Kasumi-1 (cell line): ENCODE measurements at regions not wholly inside any gene's neighbourhood (a gene's known extent, or its start where the extent isn't known, plus 50 kb on each side); places are given as distances from the start of the nearest gene placed in this dataset.
"Not testable (repeated sequence)": the region's sequence is repeated elsewhere in the genome, so short reads cannot be mapped to it uniquely, and the experiment has no call there.

Source experiments
- DNase-seq, 2 experiments: peaks; one replicate each; lab custom pipeline; 2025; lab: John Stamatoyannopoulos, UW

DNA sequence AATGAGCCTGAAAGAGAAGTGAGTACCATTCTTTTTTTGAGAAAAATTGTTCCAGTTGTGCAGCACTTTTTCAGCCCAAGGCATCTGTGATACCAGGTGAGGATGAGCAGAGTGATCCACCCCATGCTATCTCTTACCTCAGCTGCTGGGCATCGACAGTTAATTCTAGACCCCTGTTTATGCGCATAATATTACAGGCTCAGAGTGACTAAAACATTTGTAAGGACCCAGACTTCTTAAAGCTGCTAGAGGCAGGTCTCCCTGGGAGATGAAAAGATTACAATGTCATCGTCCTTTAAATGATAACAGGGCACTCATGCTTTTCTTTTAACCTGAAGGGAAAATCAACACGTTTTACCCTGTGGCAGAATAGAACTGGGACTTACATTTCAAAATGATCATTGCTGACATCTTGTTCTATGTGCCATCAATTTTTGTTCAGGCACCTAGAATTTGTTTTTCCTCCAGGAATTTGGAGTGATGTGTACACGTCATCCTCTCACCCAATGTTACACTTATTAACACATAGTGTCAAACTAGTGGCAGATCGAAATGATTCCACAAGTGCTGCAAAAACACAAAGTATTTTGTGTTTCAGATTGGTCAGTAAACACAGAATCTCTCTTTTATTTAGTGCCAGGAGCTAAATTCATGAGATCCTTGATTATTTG, 684.6 kb downstream of the UTRN start:
- DNase-seq = no peak

DNA sequence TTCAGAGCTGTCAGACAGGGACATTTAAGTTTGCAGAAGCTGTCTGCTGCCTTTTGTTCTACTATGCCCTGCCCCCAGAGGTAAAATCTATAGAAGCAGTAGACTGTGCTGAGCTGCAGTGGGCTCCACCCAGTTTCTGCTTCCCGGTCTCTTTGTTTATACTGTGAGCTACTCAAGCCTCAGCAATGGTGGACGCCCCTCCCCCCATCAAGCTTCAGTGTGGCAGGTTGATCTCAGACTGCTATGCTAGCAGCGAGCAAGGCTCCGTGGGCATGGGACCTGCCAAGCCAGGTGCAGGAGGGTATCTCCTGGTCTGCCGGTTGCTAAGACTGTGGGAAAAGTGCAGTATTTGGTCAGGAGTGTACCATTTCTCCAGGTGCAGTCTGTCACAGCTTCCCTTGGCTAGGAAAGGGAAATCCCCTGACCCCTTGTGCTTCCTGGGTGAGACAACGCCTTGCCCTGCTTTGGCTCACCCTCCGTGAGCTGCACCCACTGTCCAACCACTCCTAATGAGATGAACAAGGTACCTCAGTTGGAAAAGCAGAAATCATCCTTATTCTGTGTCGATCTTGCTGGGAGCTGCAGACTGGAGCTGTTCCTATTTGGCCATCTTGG, 692.2 kb downstream of the UTRN start:
- DNase-seq = not testable (repeated sequence)

DNA sequence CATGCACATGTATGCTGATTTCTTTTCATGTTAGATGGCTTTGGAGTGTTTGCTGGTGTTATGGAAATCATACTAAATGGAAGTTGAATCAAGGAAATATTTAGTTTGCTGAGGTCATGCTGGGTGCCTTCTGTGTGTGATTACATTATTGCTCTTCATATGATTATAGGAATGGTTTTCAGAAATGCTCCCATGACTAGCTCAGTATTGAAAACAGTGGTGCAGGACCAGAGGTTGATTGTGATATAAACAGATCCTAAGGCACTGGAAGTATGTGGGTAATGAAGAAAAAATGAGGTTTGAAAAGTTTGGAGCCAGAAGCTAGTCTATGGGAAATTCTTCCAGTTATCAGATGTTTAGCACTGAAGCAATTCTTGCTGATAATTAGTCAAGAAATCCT, 693.1 kb downstream of the UTRN start:
- DNase-seq = no peak

DNA sequence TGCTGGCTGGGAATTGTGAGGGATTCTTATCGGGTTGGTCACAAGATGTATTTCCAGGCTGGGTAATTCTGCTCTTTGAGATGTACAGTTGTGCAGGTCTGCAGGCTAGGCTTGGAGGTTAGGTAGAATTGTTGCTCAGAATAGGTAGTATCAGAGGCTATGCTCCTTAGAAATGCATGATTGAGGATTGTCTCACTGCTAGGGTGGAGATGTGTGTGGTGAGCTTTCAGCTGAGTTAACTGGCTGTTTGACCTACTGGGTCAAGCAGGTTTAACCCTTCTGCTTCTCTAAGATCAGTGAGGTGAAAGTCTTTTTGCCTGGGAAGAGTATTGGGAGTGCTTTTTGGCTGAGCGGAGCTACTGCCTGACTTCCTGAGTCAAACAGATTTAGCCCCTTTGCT, 701.1 kb downstream of the UTRN start:
- no peak for DNase-seq

DNA sequence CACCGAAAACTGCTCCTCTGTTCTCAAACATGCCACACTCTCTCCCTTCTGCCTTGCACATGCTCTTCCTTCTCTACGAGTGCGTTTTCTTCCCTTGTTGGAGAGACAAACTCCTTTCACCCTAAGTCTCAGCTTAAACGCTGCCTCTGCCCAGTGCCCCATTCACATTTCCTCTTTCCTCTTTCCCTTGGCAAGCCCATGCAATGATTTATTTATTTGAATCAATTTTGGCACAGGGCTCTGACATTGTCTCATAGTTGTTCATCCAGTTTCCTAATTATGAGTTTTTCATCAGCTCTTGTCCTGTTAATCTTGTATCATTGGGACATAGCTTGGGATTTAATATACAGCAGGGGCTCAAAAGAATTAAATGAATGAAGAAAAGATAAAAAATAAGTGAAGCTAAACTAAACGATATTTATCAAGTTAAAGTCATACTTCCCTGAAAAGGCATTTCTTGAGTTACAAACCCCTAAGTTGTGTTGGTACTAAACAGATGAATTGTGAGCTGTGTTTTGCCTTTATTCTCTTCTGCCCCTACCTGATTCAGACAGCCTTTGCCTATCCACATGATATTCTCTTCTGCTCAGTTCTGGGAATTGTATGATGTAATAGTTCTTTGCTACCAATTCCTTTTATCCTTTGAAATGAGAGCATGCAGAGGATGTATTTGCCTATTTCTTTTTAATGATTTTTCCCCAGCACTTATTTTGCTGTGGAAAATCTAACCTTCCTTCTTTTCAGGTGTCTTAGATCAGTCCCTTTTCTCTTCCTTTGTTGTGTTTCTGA, 704.4 kb downstream of the UTRN start:
- no peak for DNase-seq

DNA sequence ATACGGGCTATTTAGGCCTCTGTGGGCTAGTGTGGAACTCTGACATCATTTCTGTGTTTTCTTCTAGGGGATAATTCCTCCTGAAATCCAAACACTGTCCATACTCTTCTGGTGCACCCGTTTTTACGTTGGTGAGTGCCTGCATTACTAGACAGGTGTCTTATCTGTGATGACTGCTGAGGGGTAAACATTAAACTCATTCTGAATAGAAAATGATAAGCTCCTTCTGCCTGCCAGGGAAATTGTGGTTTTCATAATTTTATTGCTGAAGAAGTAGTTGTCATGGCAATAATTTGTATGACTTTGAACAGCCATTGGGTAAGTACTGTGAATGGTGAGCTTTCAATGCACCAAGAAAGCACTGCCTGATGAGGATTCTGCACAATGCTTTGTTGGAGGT, 705.6 kb downstream of the UTRN start:
- DNase-seq = no peak

DNA sequence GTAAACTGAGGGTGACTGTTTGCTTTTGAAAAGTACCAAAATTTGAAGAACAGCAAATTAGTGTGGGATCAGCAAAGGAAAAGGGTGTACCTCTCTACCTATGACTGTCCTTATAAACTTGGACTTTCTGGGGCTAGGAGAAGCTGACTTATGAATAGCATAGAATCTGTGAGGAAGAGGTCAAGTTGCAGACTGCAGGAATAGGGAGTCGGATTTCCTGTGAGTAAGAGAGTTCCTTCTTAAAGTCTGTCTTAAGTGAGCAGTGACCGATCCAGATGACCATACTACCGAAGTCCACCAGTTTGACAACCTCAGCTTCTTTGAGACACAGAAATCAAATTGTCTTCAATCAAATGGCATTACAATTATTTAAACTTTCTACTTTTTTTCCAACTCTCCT, 708.7 kb downstream of the UTRN start:
- DNase-seq = no peak

DNA sequence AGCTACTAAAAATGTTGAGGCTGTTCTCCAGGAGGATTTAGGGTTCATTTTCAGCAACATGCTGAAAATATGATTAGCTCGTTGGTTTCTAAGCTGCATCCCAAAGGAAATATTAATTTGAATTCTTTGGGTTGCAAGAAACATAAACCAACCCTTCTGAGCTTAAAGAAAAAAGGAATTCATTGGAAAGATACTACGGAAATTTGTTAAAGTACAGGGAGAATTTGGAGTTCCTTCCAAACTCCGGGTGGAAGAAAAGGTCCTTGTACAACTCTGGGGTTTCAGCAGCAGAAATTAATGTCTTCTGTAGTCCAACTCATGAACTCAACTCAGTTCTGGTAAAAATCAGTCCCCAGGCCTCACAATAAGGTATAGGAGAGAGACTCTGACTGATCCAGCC, 712.9 kb downstream of the UTRN start:
- DNase-seq = no peak

DNA sequence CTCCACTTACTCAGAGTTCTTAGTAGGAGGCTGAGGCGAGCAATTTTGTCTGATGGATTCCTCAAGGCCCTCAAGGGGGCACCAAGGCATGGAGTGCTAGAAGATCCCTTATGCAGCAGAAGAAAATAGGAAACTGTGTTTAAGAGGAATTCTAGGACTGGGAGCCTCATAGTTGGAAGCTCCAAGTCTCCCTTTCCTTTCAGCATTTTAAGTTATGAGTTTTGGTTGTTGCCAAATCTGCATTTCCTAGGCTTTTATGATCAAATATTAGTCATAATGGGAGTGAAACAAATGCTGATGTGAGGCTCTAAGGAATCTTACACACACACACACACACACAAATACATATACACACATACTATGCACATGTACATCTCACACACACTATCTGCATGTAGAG, 714.0 kb downstream of the UTRN start:
- no peak for DNase-seq

DNA sequence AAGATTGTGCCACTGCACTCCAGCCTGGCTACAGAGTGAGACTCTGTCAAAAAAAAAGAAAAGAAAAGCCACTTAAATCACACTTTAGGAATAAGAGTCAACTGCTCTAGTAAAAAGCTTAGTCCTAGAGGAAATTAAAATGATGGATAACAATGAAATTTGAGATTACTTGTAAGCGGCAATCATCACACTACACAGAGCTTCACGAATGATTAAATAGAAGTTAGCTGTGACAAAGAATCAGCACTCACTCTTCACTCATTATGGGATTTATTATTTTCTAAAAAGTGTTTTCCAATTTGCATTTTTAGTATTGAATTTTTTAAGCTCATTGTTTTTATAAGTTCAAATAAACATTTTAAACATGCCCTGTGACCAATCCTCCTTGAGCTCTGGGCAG, 718.0 kb downstream of the UTRN start:
- no peak for DNase-seq

DNA sequence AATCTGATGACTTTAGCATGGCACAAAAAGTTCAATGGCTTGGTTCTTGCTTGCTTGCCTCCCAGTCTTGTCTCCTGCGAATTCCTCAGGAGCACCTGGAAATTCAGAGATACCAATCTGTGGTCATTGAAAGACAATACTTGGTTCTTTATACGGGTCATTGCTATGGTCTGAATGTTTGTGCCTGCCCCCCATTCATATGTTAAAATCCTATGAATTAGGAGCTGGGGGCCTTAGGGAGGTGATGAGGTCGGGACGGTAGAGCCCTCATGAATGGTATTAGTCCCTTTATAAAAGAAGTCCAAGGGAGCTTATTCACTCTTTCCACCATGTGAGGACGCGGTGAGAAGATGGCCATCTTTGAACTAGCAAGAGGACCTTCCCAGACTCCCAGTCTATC, 721.8 kb downstream of the UTRN start:
- DNase-seq = no peak

DNA sequence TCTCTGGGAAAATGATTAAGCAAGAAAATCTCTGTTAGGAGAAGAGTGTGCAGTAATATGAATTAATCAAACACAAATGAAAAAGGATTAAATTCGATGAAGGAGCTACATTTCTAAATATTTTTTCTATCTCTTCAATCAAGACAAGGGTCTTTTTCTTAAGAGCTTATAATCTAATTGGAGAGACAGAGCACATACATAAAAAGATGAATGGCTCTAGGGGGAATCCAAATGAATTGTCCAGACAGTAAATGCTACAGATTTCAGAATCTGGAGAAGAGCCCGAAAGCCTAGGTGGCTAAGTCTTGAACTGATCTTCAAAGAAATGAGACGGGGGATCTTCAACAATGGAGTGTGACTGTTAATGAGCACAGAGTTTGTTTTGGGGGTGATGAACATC, 723.6 kb downstream of the UTRN start:
- DNase-seq = no peak

DNA sequence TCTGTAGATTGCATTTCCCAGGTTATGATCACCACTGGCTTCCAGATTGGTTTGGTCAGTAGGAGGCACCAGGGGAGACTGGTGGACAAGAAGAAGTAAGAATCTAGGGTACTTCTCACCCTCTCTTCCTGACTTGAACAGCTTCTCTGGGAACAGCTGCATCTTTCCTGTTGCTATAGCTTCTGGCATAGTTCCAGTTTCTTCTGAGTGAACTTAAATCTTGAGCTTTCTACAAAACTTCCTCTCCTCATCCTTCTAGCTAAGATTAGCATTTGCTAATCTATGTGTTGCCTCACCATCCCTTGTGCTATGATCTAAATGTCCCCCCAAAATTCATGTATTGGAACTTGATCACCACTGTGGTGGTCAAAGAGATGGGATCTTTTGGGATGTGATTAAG, 724.6 kb downstream of the UTRN start:
- DNase-seq = no peak

DNA sequence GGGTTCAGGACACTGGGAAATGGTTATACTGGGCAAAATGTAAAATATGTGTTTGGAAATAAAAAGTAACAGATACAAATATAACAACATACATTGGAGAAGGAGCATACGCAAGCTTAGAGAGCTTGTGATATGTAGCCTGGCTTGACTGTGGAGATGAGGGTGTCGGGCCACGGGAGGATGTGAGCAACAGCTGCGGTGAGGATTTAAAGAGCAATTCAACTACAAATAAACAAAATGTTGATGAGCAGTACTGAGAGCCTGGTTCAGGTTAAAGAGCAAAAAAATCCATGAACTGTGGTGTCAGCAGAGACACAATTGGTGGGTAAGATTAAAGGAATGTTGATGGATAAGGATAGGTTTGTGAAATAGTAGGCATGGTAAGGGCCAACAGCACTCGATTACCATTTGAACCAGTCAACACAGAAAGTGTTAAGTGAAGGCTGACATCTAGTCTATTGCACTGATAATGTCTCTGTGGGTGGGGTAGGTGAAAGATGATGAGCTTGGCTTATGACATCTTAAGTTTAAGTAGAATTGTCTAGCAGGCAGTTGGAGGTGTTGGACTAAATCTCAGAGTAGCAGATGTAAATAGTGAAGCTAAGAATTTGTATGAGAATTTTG, 723.2 kb downstream of the EPM2A start:
- no peak for DNase-seq

DNA sequence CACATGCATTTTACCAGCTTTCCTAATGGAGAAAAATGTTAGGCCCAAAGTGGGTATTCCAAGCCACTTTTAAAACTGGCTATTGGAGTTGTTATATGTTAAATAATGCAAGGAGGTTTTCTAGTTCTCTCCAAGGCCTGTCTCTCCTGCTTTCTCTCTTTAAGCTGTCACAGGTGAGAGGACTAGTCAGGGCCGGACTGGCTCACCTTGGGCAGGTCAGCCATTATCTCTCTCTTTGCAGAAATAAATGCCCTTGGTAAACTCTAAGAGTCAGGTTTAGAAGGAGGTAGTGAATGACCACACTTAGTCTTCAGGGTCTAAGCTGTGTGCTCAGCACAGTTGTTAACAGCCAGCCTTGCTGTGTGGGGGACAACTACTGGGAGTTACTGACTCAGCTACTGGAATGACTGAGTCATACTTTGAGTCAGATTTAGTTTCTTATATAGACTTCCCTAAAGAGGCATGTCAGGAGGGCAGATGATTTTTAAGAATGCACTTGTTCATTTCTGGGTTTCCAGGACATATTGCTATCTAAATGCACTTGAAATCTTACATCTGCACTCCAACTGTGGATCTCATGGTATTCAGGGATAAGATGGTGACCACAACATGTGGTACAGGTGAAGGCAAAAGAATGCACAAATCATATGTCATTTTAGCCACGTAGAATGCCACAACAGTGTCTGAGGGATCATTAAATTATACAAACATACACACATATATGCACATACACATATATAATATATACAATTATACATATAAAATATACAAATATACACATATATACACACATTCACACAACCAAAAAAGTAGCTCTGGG, 719.4 kb downstream of the EPM2A start:
- peak; percentile 60 to 67 for DNase-seq

DNA sequence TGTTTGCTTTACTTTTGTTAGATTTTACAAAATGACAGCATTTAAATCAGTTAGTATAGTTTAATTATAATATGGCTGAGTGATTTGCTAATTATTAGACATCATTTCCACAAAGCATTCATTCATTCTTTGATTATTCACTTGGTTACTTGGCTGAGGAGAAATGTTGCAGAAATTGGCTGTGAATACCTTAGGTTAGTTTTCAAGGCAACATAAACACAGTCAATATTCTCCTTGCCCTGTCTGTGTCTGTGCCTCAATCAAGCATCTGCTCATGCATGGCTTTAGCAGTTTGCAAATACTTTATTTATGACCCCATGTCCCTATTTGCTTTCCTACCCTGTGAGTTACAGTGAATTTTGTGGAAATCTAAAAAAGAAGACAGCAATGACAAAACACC, 718.3 kb downstream of the EPM2A start:
- DNase-seq = no peak

DNA sequence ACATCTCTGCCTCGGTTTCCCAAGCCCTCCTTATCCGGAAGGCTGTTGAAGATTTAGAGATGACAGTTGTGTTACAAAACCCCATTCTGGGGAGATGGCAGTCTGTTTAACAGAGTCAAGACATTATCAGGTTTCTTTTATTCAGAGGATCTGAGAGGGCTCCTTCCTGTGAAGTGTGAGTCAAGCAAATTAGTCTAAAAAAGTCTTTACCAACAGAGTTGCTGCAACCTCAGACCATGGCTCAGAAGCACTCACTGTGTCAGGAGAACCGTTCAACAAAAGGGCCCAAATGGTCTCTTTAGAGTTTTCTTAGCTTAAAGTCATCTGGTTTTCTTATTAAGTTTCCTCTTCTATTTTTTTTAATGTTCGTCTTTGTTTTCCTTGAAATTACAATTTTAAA, 717.8 kb downstream of the EPM2A start:
- DNase-seq = no peak

DNA sequence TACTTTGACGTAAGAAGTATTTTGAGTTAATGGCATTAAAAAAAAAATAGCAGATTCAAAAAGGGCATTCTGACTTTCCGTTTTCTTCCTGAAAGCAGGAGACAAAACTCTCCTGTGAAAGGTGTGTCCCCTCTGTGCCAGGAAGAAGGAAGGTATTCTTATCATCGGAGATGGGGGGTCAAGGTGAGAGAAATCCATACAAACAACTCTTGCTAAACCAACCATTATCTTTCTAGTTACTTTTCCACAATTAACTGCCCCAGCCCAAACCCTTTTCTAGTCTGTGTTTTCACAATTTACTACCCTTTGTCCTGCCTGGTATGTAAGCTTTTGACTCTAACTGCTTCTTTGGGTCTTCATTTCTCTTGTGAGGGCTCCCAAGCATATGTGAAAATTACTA, 717.3 kb downstream of the EPM2A start:
- DNase-seq = no peak

DNA sequence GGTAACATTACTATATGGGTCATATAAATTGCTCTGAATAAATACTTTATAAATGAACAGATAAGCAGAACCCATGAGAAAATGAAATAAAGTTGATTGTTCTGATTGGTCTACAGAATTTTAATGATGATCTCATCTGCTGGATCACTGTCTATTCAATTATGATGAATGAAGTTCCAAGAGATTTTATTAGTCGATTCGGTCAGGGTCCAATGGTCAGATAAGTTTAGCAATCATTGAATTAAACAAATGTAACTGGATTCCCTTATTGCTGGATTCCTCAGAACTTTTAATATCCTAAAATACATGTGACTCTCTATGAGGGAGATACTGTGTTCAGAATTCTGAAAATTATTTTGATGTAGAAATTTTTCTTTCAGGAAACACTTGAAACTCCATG, 715.2 kb downstream of the EPM2A start:
- DNase-seq = no peak

DNA sequence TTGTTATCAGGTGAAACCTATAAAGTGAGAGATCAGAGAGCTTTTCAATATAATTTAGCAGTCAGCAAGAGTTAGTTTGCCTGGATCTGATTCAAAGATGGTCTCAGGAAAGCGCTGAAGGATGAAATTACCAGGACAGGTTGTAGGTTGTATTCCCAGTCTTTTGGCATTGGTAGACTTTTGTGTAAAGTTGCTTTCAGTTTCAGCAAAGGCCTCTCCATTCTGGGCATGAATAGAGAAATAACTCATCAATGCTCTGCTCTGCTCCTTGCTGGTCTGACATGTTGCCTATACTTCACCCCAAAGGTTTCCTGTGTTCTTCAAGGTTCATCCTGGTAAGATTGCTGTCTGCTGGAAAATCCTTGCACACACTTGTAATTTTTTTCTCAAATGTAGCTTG, 714.8 kb downstream of the EPM2A start:
- no peak for DNase-seq

DNA sequence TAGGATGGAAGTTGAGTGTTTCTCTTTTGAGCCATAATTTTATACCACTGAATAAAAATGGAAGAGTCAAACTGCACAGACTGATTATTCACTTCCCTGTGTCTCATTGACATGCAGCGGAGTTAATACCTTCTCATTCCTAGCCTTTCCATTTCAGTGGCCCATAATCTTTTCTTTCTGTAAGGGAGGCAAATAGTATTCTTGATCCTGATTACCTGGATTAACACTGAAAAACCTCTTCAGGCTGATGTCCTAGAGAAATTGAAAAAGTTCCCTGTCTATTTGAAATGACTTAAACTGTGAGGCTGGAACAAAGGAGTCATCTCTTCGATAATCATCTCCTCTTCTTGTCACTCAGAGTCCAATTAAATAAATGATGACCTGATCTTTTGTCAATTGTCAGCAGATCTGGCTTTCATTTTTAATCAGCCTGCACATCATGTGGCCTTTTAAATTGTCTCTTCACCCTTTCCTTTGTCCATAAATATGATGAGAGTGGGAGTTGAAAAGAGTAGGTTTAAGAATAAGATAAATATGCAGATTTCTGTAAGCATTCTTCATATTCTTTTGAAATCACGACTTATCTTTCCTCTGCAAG, 713.0 kb downstream of the EPM2A start:
- DNase-seq = no peak
